ENCODE measurements at regions not wholly inside any gene's neighbourhood (a gene's known extent, or its start where the extent isn't known, plus 50 kb on each side); places are given as distances from the start of the nearest gene placed in this dataset.

- TF ChIP-seq YY1 (IDR thresholded peaks at IDR 0.05; ENCODE audit: insufficient read depth, insufficient read length), result no peak
- no peak for TF ChIP-seq SUZ12 (IDR thresholded peaks at IDR 0.05; ENCODE audit: extremely low read depth, insufficient read depth, insufficient read length)
- no peak for TF ChIP-seq ZNF274 (IDR thresholded peaks at IDR 0.05; ENCODE audit: low read depth, low read length)
Measured at GRCh38 chr6:92810913-92811312, 608.4 kb downstream of the EPHA7 start.
